ENCODE measurements at regions not wholly inside any gene's neighbourhood (a gene's known extent, or its start where the extent isn't known, plus 50 kb on each side); places are given as distances from the start of the nearest gene placed in this dataset.

- TF ChIP-seq CTCF (optimal IDR thresholded peaks at IDR 0.05 in 1 of 3, IDR thresholded peaks at IDR 0.05 in 1 of 3, conservative IDR thresholded peaks at IDR 0.05 in 1 of 3; ENCODE audit: extremely low read depth in 1 of 3, insufficient read depth in 2 of 3, low read length in 3 of 3) (no peak), EZH2 (IDR thresholded peaks at IDR 0.05; ENCODE audit: low read length) (no peak)
These were observed 95.2 kb upstream of the TMEM26 start for GRCh38 chr10:61548364-61548763.
